Activated CD4-positive, alpha-beta T cell treated with anti-CD3 and anti-CD28 coated beads for 36 hours (primary cell): ENCODE measurements at regions not wholly inside any gene's neighbourhood (a gene's known extent, or its start where the extent isn't known, plus 50 kb on each side); places are given as distances from the start of the nearest gene placed in this dataset.

Experiments used
- ATAC-seq: fragments of 200-7000 bp; cut with Tn5 transposase; one replicate; pipeline ENCODE4 v1.10.0; 2021; ENCODE audit warnings: mild to moderate bottlenecking, moderate library complexity
- CTCF ChIA-PET: fragments of 350-600 bp; sonication (Branson Sonifier 250); formaldehyde crosslinking; loops from one replicate; lab custom pipeline; 2021; ENCODE audit warnings: antibody characterized with exemption; lab: Charles Lee
- POLR2A ChIA-PET: fragments of 350-600 bp; sonication (Branson Sonifier 250); formaldehyde crosslinking; loops from one replicate; lab custom pipeline; 2021; ENCODE audit warnings: antibody characterized with exemption, inconsistent platforms; lab: Charles Lee
- DNase-seq: peaks from one replicate; pipeline ENCODE4 v3.0.0-alpha.2; 2020
- H3K27ac Mint-ChIP-seq: one replicate; pipeline ENCODE4 v1.8.0; 2021; ENCODE audit warnings: mixed read lengths
- H3K27me3 Mint-ChIP-seq: one replicate; pipeline ENCODE4 v1.8.0; 2021; ENCODE audit warnings: mixed read lengths
- H3K36me3 Mint-ChIP-seq: one replicate; pipeline ENCODE4 v1.8.0; 2021; ENCODE audit warnings: low read depth, mixed read lengths
- H3K4me1 Mint-ChIP-seq: one replicate; pipeline ENCODE4 v1.8.0; 2021; ENCODE audit warnings: mixed read lengths
- H3K4me3 Mint-ChIP-seq: one replicate; pipeline ENCODE4 v1.8.0; 2021; ENCODE audit warnings: mild to moderate bottlenecking, moderate library complexity, mixed read lengths
- H3K9me3 Mint-ChIP-seq: one replicate; pipeline ENCODE4 v1.8.0; 2021; ENCODE audit warnings: low read depth, mixed read lengths
- intact Hi-C, 2 experiments: fragments of 100-400 bp; cut with DNase I in 1 of 2; cut with micrococcal nuclease in 1 of 2; formaldehyde crosslinking; loops; one replicate each; pipeline versions ENCODE4 v1.14.2 to v1.15.1; 2022 to 2024; cut with DNase I, micrococcal nuclease

- POLR2A ChIA-PET: no interaction called here
- CTCF ChIA-PET: no interaction called here
- no peak overlapping the region for H3K27ac Mint-ChIP-seq
Observed at GRCh38 chr11:86724137-86724536, 51.7 kb upstream of the ME3 start.

GRCh38 chr11:86723281-86723680 is 50.9 kb upstream of the ME3 start:
- Mint-ChIP-seq H3K27me3 (peaks cover 12% of the 10 kb centered on the region), H3K9me3 (peaks cover 9% of the 10 kb centered on the region), H3K4me1 (no peaks in the 10 kb centered on the region), H3K4me3 (no peak overlapping the region), H3K27ac (no peak overlapping the region), H3K36me3 (no peaks in the 10 kb centered on the region)
- intact Hi-C loops: no loop called here
- ChIA-PET POLR2A (no interaction called here), CTCF (no interaction called here)
- no peak for ATAC-seq
- DNase-seq: no peak

More at GRCh38 chr11:86724137-86724536, 51.7 kb upstream of the ME3 start:
- ATAC-seq (no peak), DNase-seq (no peak)
- no peaks in the 10 kb centered on the region for H3K4me1 Mint-ChIP-seq
- peaks cover 9% of the 10 kb centered on the region for H3K27me3 Mint-ChIP-seq
- intact Hi-C loops: no loop called here
- peaks cover 9% of the 10 kb centered on the region for H3K9me3 Mint-ChIP-seq
- no peaks in the 10 kb centered on the region for H3K36me3 Mint-ChIP-seq
- no peak overlapping the region for H3K4me3 Mint-ChIP-seq

GRCh38 chr11:86722748-86723147 is 50.3 kb upstream of the ME3 start:
- DNase-seq (no peak), ATAC-seq (no peak)
- POLR2A ChIA-PET: no interaction called here
- Mint-ChIP-seq H3K4me3 (no peak overlapping the region), H3K36me3 (no peaks in the 10 kb centered on the region), H3K9me3 (peaks cover 9% of the 10 kb centered on the region), H3K27ac (no peak overlapping the region), H3K27me3 (peaks cover 12% of the 10 kb centered on the region), H3K4me1 (no peaks in the 10 kb centered on the region)
- intact Hi-C loops: no loop called here
- CTCF ChIA-PET: no interaction called here
